IMR-90 (cell line): ENCODE measurements at regions not wholly inside any gene's neighbourhood (a gene's known extent, or its start where the extent isn't known, plus 50 kb on each side); places are given as distances from the start of the nearest gene placed in this dataset.

Experiments
- MAZ ChIP-seq: IDR thresholded peaks from 2 replicates; pipeline ENCODE4 v1.6.1; 2012; ENCODE audit warnings: low read depth, mild to moderate bottlenecking, low read length, improper control_type of control experiment, moderate library complexity, borderline replicate concordance
- POLR2A ChIP-seq: IDR thresholded peaks from 2 replicates; pipeline ENCODE4 v1.6.1; 2012; ENCODE audit warnings: mild to moderate bottlenecking, low read depth, low read length

DNA sequence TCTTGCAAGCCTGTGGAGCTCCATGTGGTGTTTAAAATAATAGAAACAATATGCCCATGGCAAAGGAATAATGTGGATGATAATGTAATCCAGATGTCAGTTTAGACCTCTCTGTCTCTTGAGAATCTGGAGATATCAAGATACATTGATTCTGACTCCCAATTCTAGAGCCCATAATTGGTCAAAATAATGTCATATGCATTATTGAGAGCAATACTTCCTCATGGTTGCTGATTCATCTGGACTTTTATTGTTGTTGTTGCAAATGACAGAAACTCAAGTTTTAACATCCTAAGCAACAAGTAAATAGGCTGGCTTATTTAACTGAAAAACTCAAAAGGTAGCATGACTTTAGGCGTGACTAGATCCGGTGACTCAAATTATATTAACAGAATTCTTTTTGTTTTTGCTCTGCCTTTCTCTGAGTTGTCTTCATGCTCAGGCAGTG is 152.1 kb downstream of the PCSK1 start:
- no peak for TF ChIP-seq POLR2A
- TF ChIP-seq MAZ, result no peak
